GM23338 (cell line): ENCODE measurements at regions not wholly inside any gene's neighbourhood (a gene's known extent, or its start where the extent isn't known, plus 50 kb on each side); places are given as distances from the start of the nearest gene placed in this dataset.

ENCODE experiments used
- EZH2 ChIP-seq: fragments of 200-600 bp; sonication (generic); IDR thresholded peaks from one replicate; pipeline ENCODE4 v1.8.0; 2017; ENCODE audit warnings: antibody characterized with exemption, mild to moderate bottlenecking, low read depth; ENCODE audit not compliant: unreplicated experiment
- TF ChIP-seq, protein P1 (sequence below), 2 experiments: fragments of 200-600 bp in 1 of 2; sonication (generic) in 1 of 2; conservative IDR thresholded peaks; 2 replicates each; pipeline versions ENCODE4 v1.5.1 to v1.6.1; 2016 to 2017; ENCODE audit warnings: antibody characterized with exemption in 2 of 2, low read depth in 2 of 2, mild to moderate bottlenecking in 2 of 2, moderate library complexity in 1 of 2

DNA sequence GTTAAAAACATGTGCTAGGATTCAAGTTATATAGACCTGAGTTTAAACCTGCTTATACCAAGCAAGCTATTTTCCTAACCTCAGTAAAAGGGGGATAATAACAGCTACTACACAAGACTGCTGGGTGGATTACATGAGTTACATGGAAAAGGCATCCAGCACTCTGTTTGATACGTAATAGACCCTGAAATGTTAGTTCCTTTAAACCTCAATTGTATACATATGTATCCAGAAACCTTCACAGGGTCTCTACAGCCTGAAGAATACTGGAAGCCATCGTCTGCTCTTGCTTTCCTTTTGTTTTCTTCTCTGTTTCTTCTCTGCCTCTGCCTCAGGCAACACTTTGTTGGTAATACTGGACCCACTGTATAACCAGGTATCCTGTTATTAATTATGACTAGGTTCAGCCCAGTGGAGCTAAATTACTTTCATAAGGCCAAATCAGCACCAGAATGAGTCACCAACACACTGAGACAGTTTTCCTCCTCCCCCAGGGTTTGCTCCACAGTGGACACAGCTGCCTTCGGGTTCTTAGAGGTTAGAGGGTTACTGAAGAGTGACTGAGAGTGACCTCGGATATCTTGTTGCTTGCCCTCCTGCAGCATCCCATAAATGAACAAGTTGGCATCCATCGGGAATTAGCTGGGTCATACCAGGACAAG, 127.1 kb downstream of the CAPZA3 start:
- TF ChIP-seq, protein P1, sequence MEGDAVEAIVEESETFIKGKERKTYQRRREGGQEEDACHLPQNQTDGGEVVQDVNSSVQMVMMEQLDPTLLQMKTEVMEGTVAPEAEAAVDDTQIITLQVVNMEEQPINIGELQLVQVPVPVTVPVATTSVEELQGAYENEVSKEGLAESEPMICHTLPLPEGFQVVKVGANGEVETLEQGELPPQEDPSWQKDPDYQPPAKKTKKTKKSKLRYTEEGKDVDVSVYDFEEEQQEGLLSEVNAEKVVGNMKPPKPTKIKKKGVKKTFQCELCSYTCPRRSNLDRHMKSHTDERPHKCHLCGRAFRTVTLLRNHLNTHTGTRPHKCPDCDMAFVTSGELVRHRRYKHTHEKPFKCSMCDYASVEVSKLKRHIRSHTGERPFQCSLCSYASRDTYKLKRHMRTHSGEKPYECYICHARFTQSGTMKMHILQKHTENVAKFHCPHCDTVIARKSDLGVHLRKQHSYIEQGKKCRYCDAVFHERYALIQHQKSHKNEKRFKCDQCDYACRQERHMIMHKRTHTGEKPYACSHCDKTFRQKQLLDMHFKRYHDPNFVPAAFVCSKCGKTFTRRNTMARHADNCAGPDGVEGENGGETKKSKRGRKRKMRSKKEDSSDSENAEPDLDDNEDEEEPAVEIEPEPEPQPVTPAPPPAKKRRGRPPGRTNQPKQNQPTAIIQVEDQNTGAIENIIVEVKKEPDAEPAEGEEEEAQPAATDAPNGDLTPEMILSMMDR (conservative IDR thresholded peaks at IDR 0.05; ENCODE audit: low read depth in 2 of 2), result no peak
- TF ChIP-seq EZH2, result no peak
